ENCODE measurements at regions not wholly inside any gene's neighbourhood (a gene's known extent, or its start where the extent isn't known, plus 50 kb on each side); places are given as distances from the start of the nearest gene placed in this dataset.

DNA sequence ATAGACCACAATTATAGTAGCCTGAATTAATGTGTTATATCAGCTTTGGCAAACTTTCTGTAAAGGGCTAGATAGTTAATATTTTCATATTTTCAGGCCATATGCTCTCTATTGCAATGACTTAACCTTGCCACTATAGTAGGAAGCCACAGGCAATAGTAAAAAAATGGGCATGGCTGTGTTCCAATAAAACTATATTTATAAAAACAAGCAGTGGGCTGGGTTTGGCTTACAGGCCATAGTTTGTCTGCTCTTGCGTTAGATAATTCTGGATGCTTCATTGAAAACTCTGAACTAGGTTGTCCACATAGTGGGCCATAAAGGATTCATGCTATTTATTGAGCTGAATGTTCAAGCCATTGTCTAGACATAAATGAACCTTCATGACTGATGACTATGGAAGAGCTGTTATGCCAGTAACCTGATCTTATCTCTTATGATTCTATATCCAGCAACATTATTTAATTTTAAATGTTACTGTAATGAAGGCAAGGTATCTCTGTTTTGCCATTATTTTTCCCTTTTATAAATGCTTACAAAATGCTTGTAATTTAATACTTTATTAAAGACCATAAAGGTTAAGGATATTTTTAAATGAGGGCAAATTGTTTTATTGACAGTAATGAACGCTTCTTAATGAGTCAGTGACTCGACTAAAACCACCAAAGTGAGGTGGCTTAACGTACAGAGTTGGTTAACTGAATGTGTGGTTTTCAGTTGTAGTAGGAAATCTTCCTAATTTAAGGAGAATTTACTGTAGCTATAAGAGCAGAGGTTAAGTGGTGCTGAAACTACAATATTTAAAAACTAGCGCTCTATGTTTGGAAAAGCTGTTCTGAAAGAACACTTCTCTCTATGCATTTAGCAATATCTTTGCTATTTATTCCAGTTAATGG lies 560.6 kb downstream of the PRR16 start:
- Histone ChIP-seq H3K4me1 (ENCODE audit: control insufficient read depth in 2 of 2, insufficient read depth in 2 of 2, low read length in 2 of 2) (no peaks in the 10 kb centered on the region), H3K4me2 (replicated peaks; ENCODE audit: low read depth, low read length, poor library complexity, severe bottlenecking) (no peak overlapping the region), H3K9ac (ENCODE audit: low read length) (no peak overlapping the region), H3K9me3 (ENCODE audit: control extremely low read depth in 1 of 3, control insufficient read depth in 2 of 3, insufficient read depth in 1 of 3, low read length in 2 of 3) (no peaks in the 10 kb centered on the region), H3K4me3 (ENCODE audit: control extremely low read depth in 1 of 5, extremely low read depth in 1 of 5, insufficient read depth in 1 of 5, low read depth in 2 of 5, low read length in 4 of 5) (no peak overlapping the region), H4K20me1 (ENCODE audit: control insufficient read depth, insufficient read depth, low read length, poor library complexity, severe bottlenecking) (no peaks in the 10 kb centered on the region), H3K36me3 (replicated peaks in 1 of 2; ENCODE audit: control extremely low read depth in 1 of 2, control insufficient read depth in 1 of 2, extremely low read depth in 1 of 2, insufficient read depth in 2 of 2, low read length in 1 of 2) (no peaks in the 10 kb centered on the region), H3K27me3 (replicated peaks in 1 of 4; ENCODE audit: control extremely low read depth in 1 of 4, control insufficient read depth in 3 of 4, insufficient read depth in 4 of 4, low read length in 3 of 4) (no peaks in the 10 kb centered on the region), H2AFZ (ENCODE audit: insufficient read depth, low read depth, low read length, poor library complexity, severe bottlenecking) (no peak overlapping the region), H3K79me2 (ENCODE audit: control insufficient read depth, insufficient read depth, low read length) (no peaks in the 10 kb centered on the region), H3K27ac (ENCODE audit: low read length in 2 of 2) (no peak overlapping the region)
- ATAC-seq (ENCODE audit: low read depth), result no peak
- Mint-ChIP-seq H3K27me3 (no peaks in the 10 kb centered on the region), H3K4me3 (no peak overlapping the region), H3K27ac (no peak overlapping the region), H3K4me1 (no peaks in the 10 kb centered on the region), H3K9me3 (ENCODE audit: insufficient read depth) (no peaks in the 10 kb centered on the region)
- DNase-seq, result no peak
- ChIA-PET CTCF (no interaction called here), POLR2A (no interaction called here)
- 86% methylated on average over 4 of the region's 5 CpGs for WGBS (ENCODE audit: insufficient coverage)
- TF ChIP-seq, protein P1, sequence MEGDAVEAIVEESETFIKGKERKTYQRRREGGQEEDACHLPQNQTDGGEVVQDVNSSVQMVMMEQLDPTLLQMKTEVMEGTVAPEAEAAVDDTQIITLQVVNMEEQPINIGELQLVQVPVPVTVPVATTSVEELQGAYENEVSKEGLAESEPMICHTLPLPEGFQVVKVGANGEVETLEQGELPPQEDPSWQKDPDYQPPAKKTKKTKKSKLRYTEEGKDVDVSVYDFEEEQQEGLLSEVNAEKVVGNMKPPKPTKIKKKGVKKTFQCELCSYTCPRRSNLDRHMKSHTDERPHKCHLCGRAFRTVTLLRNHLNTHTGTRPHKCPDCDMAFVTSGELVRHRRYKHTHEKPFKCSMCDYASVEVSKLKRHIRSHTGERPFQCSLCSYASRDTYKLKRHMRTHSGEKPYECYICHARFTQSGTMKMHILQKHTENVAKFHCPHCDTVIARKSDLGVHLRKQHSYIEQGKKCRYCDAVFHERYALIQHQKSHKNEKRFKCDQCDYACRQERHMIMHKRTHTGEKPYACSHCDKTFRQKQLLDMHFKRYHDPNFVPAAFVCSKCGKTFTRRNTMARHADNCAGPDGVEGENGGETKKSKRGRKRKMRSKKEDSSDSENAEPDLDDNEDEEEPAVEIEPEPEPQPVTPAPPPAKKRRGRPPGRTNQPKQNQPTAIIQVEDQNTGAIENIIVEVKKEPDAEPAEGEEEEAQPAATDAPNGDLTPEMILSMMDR (IDR thresholded peaks at IDR 0.05), result no peak
- no peak for TF ChIP-seq EZH2 (IDR thresholded peaks at IDR 0.05; ENCODE audit: borderline replicate concordance, insufficient read depth, low read depth, low read length, poor library complexity, severe bottlenecking)
- intact Hi-C loops (cut with micrococcal nuclease), result no loop called here

DNA sequence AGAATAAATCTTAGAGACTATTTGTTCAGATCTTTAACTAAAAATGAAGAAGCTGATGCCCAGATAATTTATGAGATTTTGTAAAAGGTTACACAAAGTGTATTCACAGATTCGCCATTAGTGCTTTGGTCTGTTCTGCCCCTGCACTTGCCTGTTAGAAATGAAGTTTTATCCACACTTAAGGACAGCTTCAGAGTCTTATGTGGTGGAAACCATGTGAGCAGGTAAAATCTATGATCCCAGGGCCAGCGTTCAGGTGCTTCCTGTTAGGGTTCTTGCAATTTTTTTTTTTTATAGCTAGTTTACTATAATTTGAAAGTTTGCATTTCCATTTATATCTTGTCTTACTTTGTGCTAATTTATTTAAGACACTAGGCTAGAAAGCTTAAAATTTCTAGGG lies 561.6 kb downstream of the PRR16 start:
- no peaks in the 10 kb centered on the region for H3K9me3 ChIP-seq (ENCODE audit: control extremely low read depth in 1 of 3, control insufficient read depth in 2 of 3, insufficient read depth in 1 of 3, low read length in 2 of 3)
- no peak overlapping the region for H3K9ac ChIP-seq (ENCODE audit: low read length)
- H3K4me1 Mint-ChIP-seq, result no peaks in the 10 kb centered on the region
- no peaks in the 10 kb centered on the region for H3K4me1 ChIP-seq (ENCODE audit: control insufficient read depth in 2 of 2, insufficient read depth in 2 of 2, low read length in 2 of 2)
- DNase-seq (no peak), ATAC-seq (ENCODE audit: low read depth) (no peak)
- H3K36me3 ChIP-seq (replicated peaks in 1 of 2; ENCODE audit: control extremely low read depth in 1 of 2, control insufficient read depth in 1 of 2, extremely low read depth in 1 of 2, insufficient read depth in 2 of 2, low read length in 1 of 2), result no peaks in the 10 kb centered on the region
- H3K9me3 Mint-ChIP-seq (ENCODE audit: insufficient read depth), result no peaks in the 10 kb centered on the region
- no peaks in the 10 kb centered on the region for H4K20me1 ChIP-seq (ENCODE audit: control insufficient read depth, insufficient read depth, low read length, poor library complexity, severe bottlenecking)
- ChIA-PET POLR2A (no interaction called here), CTCF (no interaction called here)
- no CpG with 5 or more reads among the region's 2 CpGs for WGBS (ENCODE audit: insufficient coverage)
- H2AFZ ChIP-seq (ENCODE audit: insufficient read depth, low read depth, low read length, poor library complexity, severe bottlenecking), result no peak overlapping the region
- H3K27me3 Mint-ChIP-seq, result no peaks in the 10 kb centered on the region
- H3K4me3 Mint-ChIP-seq, result no peak overlapping the region
- H3K79me2 ChIP-seq (ENCODE audit: control insufficient read depth, insufficient read depth, low read length), result no peaks in the 10 kb centered on the region
- H3K27ac Mint-ChIP-seq, result no peak overlapping the region
- H3K27ac ChIP-seq (ENCODE audit: low read length in 2 of 2), result no peak overlapping the region
- TF ChIP-seq EZH2 (IDR thresholded peaks at IDR 0.05; ENCODE audit: borderline replicate concordance, insufficient read depth, low read depth, low read length, poor library complexity, severe bottlenecking), result no peak
- TF ChIP-seq, protein P1 (IDR thresholded peaks at IDR 0.05), result no peak
- intact Hi-C loops (cut with micrococcal nuclease), result no loop called here
- no peaks in the 10 kb centered on the region for H3K27me3 ChIP-seq (replicated peaks in 1 of 4; ENCODE audit: control extremely low read depth in 1 of 4, control insufficient read depth in 3 of 4, insufficient read depth in 4 of 4, low read length in 3 of 4)
- H3K4me2 ChIP-seq (replicated peaks; ENCODE audit: low read depth, low read length, poor library complexity, severe bottlenecking), result no peak overlapping the region
- no peak overlapping the region for H3K4me3 ChIP-seq (ENCODE audit: control extremely low read depth in 1 of 5, extremely low read depth in 1 of 5, insufficient read depth in 1 of 5, low read depth in 2 of 5, low read length in 4 of 5)

All from B cell (primary cell).